Coronary artery (tissue), 2 donors: ENCODE measurements at regions not wholly inside any gene's neighbourhood (a gene's known extent, or its start where the extent isn't known, plus 50 kb on each side); places are given as distances from the start of the nearest gene placed in this dataset.

ENCODE experiments used
- DNase-seq: peaks from one replicate; pipeline ENCODE4 v3.0.0-alpha.2; 2017; ENCODE audit warnings: low spot score
- H3K27ac ChIP-seq, 2 donors: fragments of 200-600 bp; sonication (generic); one replicate each; pipeline ENCODE4 v1.5.1; 2016 to 2019
- H3K4me3 ChIP-seq: fragments of 200-600 bp; sonication (generic); 2 replicates; pipeline ENCODE4 v1.5.1; 2016; ENCODE audit warnings: mild to moderate bottlenecking, moderate library complexity
- CTCF ChIP-seq: fragments of 200-600 bp; sonication (generic); IDR thresholded peaks from one replicate; pipeline ENCODE4 v1.5.1; 2019; ENCODE audit warnings: antibody characterized with exemption

DNA sequence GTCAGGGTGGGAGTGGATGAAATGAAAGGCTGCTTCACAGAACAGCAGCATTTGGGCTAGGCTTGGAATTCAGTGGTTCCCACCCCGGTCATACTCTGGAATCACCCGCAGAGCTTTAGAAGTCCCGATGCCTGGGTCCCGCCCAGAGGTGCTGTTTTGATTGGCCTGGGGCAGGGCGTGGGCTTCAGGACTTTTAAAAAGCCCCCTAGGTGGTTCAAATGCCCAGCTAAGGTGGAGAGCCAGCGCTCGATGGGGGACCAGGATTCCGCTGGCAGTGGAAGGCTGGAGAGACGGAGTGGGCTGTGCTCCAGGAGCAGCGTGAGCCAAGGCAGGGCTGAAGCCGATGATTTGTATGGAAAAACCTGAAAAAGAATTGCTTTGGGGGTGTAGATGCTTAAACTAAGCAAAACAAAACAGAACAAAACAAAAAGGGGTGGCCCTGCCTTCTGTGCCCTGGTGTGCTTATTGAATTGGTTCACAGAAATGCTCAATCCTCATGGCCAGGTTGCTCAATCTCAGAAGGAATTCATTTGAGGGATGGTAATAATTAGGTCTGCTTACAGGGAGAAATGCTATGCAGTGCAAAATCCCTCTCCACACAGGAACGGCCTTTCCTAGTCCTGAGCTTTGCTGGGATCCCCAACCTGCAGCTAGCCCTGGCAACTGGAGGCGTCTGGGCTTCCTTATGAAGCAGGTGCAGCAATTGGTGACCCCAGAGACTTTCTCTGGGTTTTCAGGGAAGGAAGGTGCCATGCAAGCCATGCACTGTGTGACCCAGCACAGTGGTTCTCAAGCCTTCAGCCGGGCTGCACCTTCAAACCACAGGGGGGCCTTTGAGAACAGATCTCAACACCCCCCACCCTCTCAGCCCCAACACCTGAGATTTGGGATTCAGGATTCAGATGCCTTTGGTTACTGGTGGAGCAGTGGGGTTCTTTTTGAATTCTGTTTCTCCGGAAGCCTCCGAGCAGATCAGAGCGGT is 174.0 kb upstream of the ZNF618 start:
- DNase-seq, result no peak

GRCh38 chr9:113705306-113705927 is 170.7 kb upstream of the ZNF618 start:
- peak; percentile 3 for DNase-seq
- H3K27ac ChIP-seq, result no peak overlapping the region
- H3K4me3 ChIP-seq, result no peak overlapping the region
- no peak for TF ChIP-seq CTCF

More for the DNA sequence above, 174.0 kb upstream of the ZNF618 start:
- Histone ChIP-seq H3K27ac (no peak overlapping the region), H3K4me3 (no peak overlapping the region)
- TF ChIP-seq CTCF, result no peak

GRCh38 chr9:113705928-113706519 is 170.1 kb upstream of the ZNF618 start:
- no peak for TF ChIP-seq CTCF
- no peak overlapping the region for H3K4me3 ChIP-seq
- no peak overlapping the region for H3K27ac ChIP-seq
- DNase-seq, result peak; percentile 43

DNA sequence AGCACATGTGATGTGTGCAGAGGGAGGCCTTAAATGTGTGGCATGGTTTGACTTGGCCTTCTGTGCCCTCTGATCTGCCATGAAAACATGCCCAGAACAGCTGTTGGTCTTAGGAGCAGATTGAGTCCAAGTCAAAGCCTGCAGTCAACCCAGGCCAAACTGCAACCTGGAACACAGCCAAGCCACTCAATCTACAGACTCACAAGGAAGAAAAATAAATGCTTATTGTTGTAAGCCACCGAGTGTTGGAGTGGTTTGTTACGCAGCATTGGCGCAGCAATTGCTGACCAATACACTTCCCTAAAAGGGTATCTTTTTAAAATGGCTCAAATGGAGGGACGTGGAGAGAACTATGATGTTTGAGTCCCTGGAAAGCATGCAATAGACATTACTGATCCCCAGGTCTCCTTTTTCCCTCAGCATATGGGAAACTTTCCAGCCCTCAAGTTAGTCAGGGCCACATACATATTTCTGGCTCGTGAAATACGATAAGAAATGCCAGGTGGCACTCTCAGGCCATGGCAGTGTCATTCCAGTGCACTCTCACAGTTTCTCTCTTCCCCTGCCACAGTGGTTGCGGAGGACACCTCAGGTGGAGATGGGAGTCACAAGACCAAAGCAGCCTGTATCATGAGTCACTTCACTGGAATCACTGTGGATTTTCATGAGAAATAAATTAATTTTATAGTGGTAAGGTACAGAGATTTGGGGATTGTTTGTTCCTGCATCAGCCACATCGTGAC is 168.0 kb upstream of the ZNF618 start:
- Histone ChIP-seq H3K27ac (no peak overlapping the region), H3K4me3 (no peak overlapping the region)
- DNase-seq, result no peak
- TF ChIP-seq CTCF, result no peak

DNA sequence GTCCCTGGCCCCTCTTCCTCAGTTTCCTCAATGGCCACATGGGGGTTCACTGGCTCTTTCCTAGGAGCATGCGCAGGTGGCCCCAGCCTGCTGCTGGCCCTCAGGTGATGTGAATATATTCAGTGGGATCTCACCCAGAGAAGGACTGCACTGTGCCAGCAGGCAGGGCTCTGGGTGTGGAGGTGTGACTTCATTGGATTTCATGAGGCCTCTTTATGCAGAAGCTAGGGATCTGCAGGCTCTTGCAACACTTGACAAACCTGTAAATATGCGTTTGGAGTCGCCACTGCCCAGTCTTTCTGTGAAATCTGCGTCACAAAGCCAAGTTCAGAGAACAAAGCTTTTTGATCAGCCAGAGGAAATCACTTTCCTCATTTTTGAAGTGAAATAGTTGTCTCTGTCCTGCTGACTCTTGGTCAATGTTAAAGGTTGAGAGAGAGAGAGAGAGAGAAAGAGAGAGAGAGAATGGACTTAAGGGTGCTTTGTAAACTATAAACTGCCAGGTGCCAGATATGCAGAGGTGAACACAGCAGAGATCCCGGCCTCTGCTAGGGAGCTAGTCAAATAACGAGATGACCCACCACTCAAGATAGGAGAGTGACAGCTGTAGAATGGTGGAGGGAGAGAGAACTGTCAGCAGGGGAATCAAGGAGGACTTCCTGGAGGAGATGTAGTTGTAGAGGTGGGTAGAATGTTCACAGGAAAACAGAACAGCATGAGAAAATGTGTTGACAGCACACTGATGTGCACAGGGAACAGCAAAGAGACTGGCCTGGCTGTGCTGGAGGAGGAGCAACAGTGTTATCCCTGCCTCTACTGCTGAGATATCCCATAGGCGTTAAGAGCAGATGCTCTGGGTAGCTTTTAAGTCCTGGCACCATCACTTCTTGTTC is 167.0 kb upstream of the ZNF618 start:
- TF ChIP-seq CTCF, result no peak
- Histone ChIP-seq H3K4me3 (no peak overlapping the region), H3K27ac (no peak overlapping the region)
- DNase-seq, result peak; percentile 11

- TF ChIP-seq CTCF, result no peak
- H3K27ac ChIP-seq, result no peak overlapping the region
- H3K4me3 ChIP-seq, result no peak overlapping the region
- no peak for DNase-seq
Measured at GRCh38 chr9:113709721-113710120, 166.4 kb upstream of the ZNF618 start.
